MCF 10A (cell line): ENCODE measurements at regions not wholly inside any gene's neighbourhood (a gene's known extent, or its start where the extent isn't known, plus 50 kb on each side); places are given as distances from the start of the nearest gene placed in this dataset.
A peak's percentile ranks its signal among the peaks of the same experiment; 100 is the strongest.

Experiments
- BruUV-seq: library from RNA; stranded (reverse); fragments of 400-500 nt; replicated peaks from 2 replicates; lab custom pipeline; 2021; lab: Mats Ljungman, UMichigan
- CTCF ChIA-PET: fragments of 300-600 bp; sonication (Branson Sonifier 250); formaldehyde crosslinking; extraction: SDS; loops from one replicate; lab custom pipeline; 2021; ENCODE audit warnings: antibody characterized with exemption, inconsistent platforms; lab: Yijun Ruan, JAX
- POLR2A ChIA-PET: fragments of 300-600, 350-650 bp; sonication (Branson Sonifier 250); formaldehyde crosslinking; extraction: SDS; loops from one replicate; lab custom pipeline; 2020; ENCODE audit warnings: antibody characterized with exemption, inconsistent platforms; lab: Yijun Ruan, JAX
- DNase-seq: peaks from one replicate; pipeline ENCODE4 v3.0.0-alpha.2; 2018; ENCODE audit not compliant: unreplicated experiment
- H3K27ac Mint-ChIP-seq: one replicate; pipeline ENCODE4 v1.8.0; 2022; ENCODE audit warnings: mild to moderate bottlenecking, low read depth, mixed read lengths; ENCODE audit not compliant: unreplicated experiment
- H3K27me3 Mint-ChIP-seq: one replicate; pipeline ENCODE4 v1.8.0; 2022; ENCODE audit warnings: mixed read lengths; ENCODE audit not compliant: insufficient read depth, unreplicated experiment
- H3K36me3 Mint-ChIP-seq: one replicate; pipeline ENCODE4 v1.8.0; 2022; ENCODE audit warnings: mild to moderate bottlenecking, moderate library complexity, mixed read lengths; ENCODE audit not compliant: insufficient read depth, unreplicated experiment
- H3K4me1 Mint-ChIP-seq: one replicate; pipeline ENCODE4 v1.8.0; 2022; ENCODE audit warnings: mixed read lengths; ENCODE audit not compliant: insufficient read depth, unreplicated experiment
- H3K4me3 Mint-ChIP-seq: one replicate; pipeline ENCODE4 v1.8.0; 2022; ENCODE audit warnings: mild to moderate bottlenecking, moderate library complexity, mixed read lengths; ENCODE audit not compliant: unreplicated experiment
- H3K9me3 Mint-ChIP-seq: one replicate; pipeline ENCODE4 v1.8.0; 2022; ENCODE audit warnings: mixed read lengths; ENCODE audit not compliant: unreplicated experiment
- intact Hi-C: fragments of 100-400 bp; cut with micrococcal nuclease; formaldehyde crosslinking; loops from 2 replicates; pipeline ENCODE4 v1.14.1; 2022
- TF ChIP-seq, protein P1 (sequence below): fragments of 200-600 bp; IDR thresholded peaks from one replicate; pipeline ENCODE4 v1.8.0; 2022; ENCODE audit warnings: antibody characterized with exemption, mild to moderate bottlenecking; ENCODE audit not compliant: unreplicated experiment

DNA sequence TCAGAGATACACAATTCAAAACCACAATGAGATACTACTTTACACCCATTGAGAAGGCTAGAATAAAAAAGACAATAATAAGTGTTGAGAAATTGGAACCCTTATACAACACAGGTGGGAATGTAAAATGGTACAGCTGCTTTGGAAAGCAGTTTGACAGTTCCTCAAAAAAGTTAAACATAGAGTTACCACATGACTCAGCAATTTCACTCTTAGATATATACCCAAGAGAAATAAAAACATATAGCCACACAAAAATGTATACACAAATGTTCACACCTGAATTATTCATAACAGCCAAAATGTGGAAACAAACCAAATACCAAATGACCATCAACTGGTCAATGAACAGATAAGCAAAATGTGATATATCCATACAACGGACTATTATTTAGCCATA lies 161.1 kb upstream of the PLN start:
- no peaks in the 10 kb centered on the region for H3K27me3 Mint-ChIP-seq
- TF ChIP-seq, protein P1, sequence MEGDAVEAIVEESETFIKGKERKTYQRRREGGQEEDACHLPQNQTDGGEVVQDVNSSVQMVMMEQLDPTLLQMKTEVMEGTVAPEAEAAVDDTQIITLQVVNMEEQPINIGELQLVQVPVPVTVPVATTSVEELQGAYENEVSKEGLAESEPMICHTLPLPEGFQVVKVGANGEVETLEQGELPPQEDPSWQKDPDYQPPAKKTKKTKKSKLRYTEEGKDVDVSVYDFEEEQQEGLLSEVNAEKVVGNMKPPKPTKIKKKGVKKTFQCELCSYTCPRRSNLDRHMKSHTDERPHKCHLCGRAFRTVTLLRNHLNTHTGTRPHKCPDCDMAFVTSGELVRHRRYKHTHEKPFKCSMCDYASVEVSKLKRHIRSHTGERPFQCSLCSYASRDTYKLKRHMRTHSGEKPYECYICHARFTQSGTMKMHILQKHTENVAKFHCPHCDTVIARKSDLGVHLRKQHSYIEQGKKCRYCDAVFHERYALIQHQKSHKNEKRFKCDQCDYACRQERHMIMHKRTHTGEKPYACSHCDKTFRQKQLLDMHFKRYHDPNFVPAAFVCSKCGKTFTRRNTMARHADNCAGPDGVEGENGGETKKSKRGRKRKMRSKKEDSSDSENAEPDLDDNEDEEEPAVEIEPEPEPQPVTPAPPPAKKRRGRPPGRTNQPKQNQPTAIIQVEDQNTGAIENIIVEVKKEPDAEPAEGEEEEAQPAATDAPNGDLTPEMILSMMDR = no peak
- H3K4me1 Mint-ChIP-seq = peaks cover 29% of the 10 kb centered on the region
- intact Hi-C loops = no loop called here
- ChIA-PET POLR2A (no interaction called here), CTCF (no interaction called here)
- peak overlapping the region; percentile 1 for H3K27ac Mint-ChIP-seq
- BruUV-seq = no TSS peak
- no peaks in the 10 kb centered on the region for H3K36me3 Mint-ChIP-seq
- no peak overlapping the region for H3K4me3 Mint-ChIP-seq
- DNase-seq = no peak
- no peaks in the 10 kb centered on the region for H3K9me3 Mint-ChIP-seq

DNA sequence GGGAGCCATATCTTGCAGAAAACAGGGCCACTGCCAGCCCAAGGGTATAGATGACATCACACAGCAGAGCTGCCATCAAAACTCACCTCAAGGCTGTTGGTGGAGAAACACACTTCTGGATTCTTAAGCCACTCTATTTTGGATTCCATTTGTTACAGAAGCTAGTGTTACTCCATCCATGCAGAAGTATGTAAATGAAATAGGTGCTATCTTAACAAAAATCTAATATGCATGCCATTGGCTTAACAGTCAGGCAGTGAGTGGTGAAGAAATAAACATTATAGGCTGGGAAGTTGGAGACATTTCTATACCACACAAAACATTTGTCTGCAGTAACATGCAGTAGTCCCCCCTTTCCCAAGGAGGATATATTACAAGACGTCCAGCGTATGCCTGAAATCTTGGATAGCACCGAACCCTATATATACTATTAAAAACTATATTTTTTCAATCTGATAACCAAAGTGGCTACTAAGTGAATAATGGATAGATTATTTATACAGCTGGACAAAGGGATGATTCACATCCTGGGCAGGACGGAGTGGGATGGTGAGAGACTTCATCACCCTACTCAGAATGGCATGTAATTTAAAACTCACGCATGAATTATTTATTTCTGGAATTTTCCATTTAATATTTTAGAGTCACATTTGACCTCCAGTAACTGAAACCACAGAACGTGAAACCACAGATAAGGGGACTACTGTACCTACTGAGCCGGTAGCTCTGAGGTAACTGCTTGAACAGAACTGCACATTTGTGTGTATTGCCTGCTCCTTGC lies 160.0 kb upstream of the PLN start:
- Mint-ChIP-seq H3K4me1 (peaks cover 29% of the 10 kb centered on the region), H3K27ac (peak overlapping the region; percentile 1), H3K9me3 (no peaks in the 10 kb centered on the region), H3K4me3 (peak overlapping the region; percentile 39), H3K36me3 (no peaks in the 10 kb centered on the region), H3K27me3 (no peaks in the 10 kb centered on the region)
- intact Hi-C loops = no loop called here
- ChIA-PET POLR2A (no interaction called here), CTCF (interaction anchor here (0.6 to 2.6 kb wide), 2 partner anchors 105 to 1226 kb away, joined by 3 to 7 read pairs; no protein-coding TSS in a partner anchor)
- no TSS peak for BruUV-seq
- DNase-seq = peak; percentile 83
- TF ChIP-seq, protein P1 = no peak

DNA sequence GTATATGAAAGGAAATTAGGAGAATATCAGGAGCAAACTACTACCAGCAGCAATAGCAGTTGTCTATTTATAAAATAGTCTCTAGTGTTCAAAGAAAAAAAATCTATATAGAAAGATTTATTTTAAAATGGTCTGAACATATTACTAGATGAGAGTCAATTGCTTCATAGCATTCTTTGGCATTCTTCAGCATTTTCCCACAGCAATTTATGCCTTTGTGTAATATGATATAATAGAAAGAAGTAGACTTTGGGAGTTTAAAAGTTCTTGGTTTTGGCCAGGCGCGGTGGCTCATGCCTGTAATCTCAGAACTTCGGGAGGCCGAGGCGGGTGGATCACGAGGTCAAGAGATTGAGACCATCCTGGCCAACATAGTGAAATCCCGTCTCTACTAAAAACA lies 157.0 kb upstream of the PLN start:
- no peak overlapping the region for H3K4me3 Mint-ChIP-seq
- H3K36me3 Mint-ChIP-seq = no peaks in the 10 kb centered on the region
- no peaks in the 10 kb centered on the region for H3K9me3 Mint-ChIP-seq
- ChIA-PET CTCF (no interaction called here), POLR2A (no interaction called here)
- peaks cover 23% of the 10 kb centered on the region for H3K4me1 Mint-ChIP-seq
- intact Hi-C loops = no loop called here
- DNase-seq = no peak
- TF ChIP-seq, protein P1 = no peak
- BruUV-seq = no TSS peak
- no peak overlapping the region for H3K27ac Mint-ChIP-seq
- no peaks in the 10 kb centered on the region for H3K27me3 Mint-ChIP-seq

DNA sequence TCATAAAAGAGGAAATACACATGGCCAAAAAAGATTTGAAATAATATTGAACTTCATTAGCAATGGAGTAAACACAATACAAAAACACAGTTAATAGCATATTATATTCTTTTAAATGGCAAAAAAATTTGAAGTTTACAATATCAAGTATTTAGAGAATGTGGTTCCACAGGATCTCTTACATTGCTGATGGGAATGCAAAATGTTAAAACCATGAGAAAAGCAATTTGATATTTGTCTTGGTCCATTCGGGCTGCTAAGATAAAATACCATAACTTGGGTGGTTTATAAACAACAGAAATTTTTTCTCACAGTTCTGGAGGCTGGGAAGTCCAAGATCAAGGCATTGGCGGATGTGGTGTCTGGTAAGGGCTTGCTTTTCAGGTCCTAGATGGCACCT lies 154.0 kb upstream of the PLN start:
- no peaks in the 10 kb centered on the region for H3K27me3 Mint-ChIP-seq
- no peak overlapping the region for H3K27ac Mint-ChIP-seq
- H3K4me1 Mint-ChIP-seq = peaks cover 6% of the 10 kb centered on the region
- BruUV-seq = no TSS peak
- POLR2A ChIA-PET = no interaction called here
- intact Hi-C loops = no loop called here
- CTCF ChIA-PET = no interaction called here
- no peaks in the 10 kb centered on the region for H3K9me3 Mint-ChIP-seq
- no peaks in the 10 kb centered on the region for H3K36me3 Mint-ChIP-seq
- TF ChIP-seq, protein P1 = no peak
- no peak overlapping the region for H3K4me3 Mint-ChIP-seq
- DNase-seq = no peak
